ENCODE measurements at regions not wholly inside any gene's neighbourhood (a gene's known extent, or its start where the extent isn't known, plus 50 kb on each side); places are given as distances from the start of the nearest gene placed in this dataset.

DNA sequence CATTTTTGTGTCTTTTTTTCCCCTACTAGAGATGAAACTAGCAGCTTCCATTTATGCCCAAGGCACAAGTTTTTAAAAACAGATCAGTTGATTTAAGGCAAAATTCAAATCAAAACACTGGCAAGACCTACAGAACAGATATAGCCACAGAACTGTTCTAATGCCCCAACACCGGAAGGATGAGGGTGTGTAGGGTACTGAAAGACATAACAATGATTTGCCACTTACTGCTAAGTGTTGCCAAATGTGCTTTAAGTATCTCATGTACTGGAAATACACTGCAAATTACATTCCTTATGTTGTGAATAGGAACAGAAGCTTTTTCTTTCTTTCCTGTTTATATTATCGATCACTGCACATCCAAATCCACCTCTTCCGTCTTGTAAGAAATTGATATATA is 189.0 kb downstream of the CETN3 start:
- peaks cover 23% of the 10 kb centered on the region for H3K4me1 ChIP-seq (ENCODE audit: control insufficient read depth, extremely low read depth, insufficient read depth, low read length)
- peak overlapping the region; percentile 66 for H2AFZ ChIP-seq (ENCODE audit: low read depth, low read length)
- DNase-seq (ENCODE audit: low read depth, low spot score) (peak; percentile 16), FAIRE-seq (no peak)
- intact Hi-C loops (cut with micrococcal nuclease) (no loop called here), dilution Hi-C loops (cut with MboI; ENCODE audit: extremely low pct_ligation_motif_present, low sequenced_read_pairs) (no loop called here)
- TF ChIP-seq, protein P1, sequence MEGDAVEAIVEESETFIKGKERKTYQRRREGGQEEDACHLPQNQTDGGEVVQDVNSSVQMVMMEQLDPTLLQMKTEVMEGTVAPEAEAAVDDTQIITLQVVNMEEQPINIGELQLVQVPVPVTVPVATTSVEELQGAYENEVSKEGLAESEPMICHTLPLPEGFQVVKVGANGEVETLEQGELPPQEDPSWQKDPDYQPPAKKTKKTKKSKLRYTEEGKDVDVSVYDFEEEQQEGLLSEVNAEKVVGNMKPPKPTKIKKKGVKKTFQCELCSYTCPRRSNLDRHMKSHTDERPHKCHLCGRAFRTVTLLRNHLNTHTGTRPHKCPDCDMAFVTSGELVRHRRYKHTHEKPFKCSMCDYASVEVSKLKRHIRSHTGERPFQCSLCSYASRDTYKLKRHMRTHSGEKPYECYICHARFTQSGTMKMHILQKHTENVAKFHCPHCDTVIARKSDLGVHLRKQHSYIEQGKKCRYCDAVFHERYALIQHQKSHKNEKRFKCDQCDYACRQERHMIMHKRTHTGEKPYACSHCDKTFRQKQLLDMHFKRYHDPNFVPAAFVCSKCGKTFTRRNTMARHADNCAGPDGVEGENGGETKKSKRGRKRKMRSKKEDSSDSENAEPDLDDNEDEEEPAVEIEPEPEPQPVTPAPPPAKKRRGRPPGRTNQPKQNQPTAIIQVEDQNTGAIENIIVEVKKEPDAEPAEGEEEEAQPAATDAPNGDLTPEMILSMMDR (IDR thresholded peaks at IDR 0.05; ENCODE audit: extremely low read depth in 1 of 2, insufficient read depth in 1 of 2, low read depth in 1 of 2, low read length in 2 of 2), result no peak
- TF ChIP-seq EZH2 (IDR thresholded peaks at IDR 0.05; ENCODE audit: borderline replicate concordance, low read depth, low read length, severe bottlenecking), result no peak
- TF ChIP-seq JUN (IDR thresholded peaks at IDR 0.05; ENCODE audit: borderline replicate concordance, insufficient read depth, insufficient read length, low read depth), result no peak
- TF ChIP-seq FOS (IDR thresholded peaks at IDR 0.05; ENCODE audit: borderline replicate concordance, insufficient read depth, low read length), result no peak
- TF ChIP-seq GATA2 (IDR thresholded peaks at IDR 0.05; ENCODE audit: insufficient read depth, insufficient read length, low read depth, low read length), result no peak
- BruUV-seq (replicated peaks), result no TSS peak
- H3K27me3 ChIP-seq (ENCODE audit: control insufficient read depth in 2 of 2, insufficient read depth in 2 of 2, low read length in 2 of 2), result no peaks in the 10 kb centered on the region
- H4K20me1 ChIP-seq (replicated peaks; ENCODE audit: control insufficient read depth, extremely low read depth, insufficient read depth, low read length), result no peaks in the 10 kb centered on the region
- no peak overlapping the region for H3K4me3 ChIP-seq (replicated peaks in 1 of 3; ENCODE audit: insufficient read depth in 1 of 3, low read depth in 1 of 3, low read length in 3 of 3)
- no peak overlapping the region for H3K9ac ChIP-seq (replicated peaks; ENCODE audit: extremely low read depth, insufficient read depth, low read length)
- POLR2A ChIA-PET, result no interaction called here
- H3K27ac ChIP-seq (ENCODE audit: insufficient read depth, low read depth, low read length), result no peak overlapping the region
- no peak overlapping the region for H3K4me2 ChIP-seq (ENCODE audit: insufficient read depth, low read length)
- H3K9me3 ChIP-seq (replicated peaks; ENCODE audit: control insufficient read depth, insufficient read depth, low read length), result no peaks in the 10 kb centered on the region
- CTCF ChIA-PET, result no interaction called here
- no peaks in the 10 kb centered on the region for H3K79me2 ChIP-seq (ENCODE audit: control insufficient read depth, insufficient read depth, low read length)
- H3K9me1 ChIP-seq (replicated peaks; ENCODE audit: control insufficient read depth, extremely low read depth, insufficient read depth, low read length), result no peaks in the 10 kb centered on the region
- H3K36me3 ChIP-seq (ENCODE audit: control insufficient read depth in 2 of 2, extremely low read depth in 1 of 2, insufficient read depth in 2 of 2, low read length in 2 of 2), result no peaks in the 10 kb centered on the region

DNA sequence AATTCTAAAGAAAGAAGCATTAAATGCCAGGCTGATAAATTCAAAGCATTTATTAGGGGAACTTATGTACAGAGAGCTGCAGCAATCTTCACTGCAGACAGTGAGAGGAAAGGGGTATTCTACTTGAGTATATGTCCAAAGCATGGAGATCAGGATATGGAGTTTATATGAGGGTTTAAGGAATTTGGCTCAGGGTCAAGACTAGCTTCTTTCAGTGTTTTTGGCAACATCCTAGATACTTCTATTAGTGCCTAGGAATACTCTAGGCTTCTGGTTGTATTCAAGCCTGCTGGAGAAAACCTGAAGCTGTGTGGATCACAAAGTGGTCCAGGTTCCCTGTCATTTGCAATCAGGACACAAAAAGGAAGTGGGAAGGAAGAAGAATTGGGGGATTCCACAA is 194.6 kb downstream of the CETN3 start:
- no peaks in the 10 kb centered on the region for H3K27me3 ChIP-seq (ENCODE audit: control insufficient read depth in 2 of 2, insufficient read depth in 2 of 2, low read length in 2 of 2)
- no peaks in the 10 kb centered on the region for H3K9me3 ChIP-seq (replicated peaks; ENCODE audit: control insufficient read depth, insufficient read depth, low read length)
- ChIA-PET CTCF (interaction anchor here (1.5 kb wide), 1 partner anchor 14 kb away, joined by 3 read pairs; no protein-coding TSS in a partner anchor), POLR2A (no interaction called here)
- H3K4me2 ChIP-seq (ENCODE audit: insufficient read depth, low read length), result no peak overlapping the region
- TF ChIP-seq FOS (IDR thresholded peaks at IDR 0.05; ENCODE audit: borderline replicate concordance, insufficient read depth, low read length) (no peak), JUN (IDR thresholded peaks at IDR 0.05; ENCODE audit: borderline replicate concordance, insufficient read depth, insufficient read length, low read depth) (no peak), POLR2AphosphoS5 (IDR thresholded peaks at IDR 0.05; ENCODE audit: insufficient read depth, low read depth, low read length) (no peak), MYC (IDR thresholded peaks at IDR 0.05; ENCODE audit: low read depth, low read length) (no peak), POLR2A (IDR thresholded peaks at IDR 0.05; ENCODE audit: low read depth, low read length) (no peak)
- TF ChIP-seq, protein P1 (IDR thresholded peaks at IDR 0.05; ENCODE audit: extremely low read depth in 1 of 2, insufficient read depth in 1 of 2, low read depth in 1 of 2, low read length in 2 of 2), result no peak
- TF ChIP-seq, protein P2, sequence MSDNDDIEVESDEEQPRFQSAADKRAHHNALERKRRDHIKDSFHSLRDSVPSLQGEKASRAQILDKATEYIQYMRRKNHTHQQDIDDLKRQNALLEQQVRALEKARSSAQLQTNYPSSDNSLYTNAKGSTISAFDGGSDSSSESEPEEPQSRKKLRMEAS (IDR thresholded peaks at IDR 0.05; ENCODE audit: insufficient read depth, insufficient read length), result no peak
- no peak overlapping the region for H3K27ac ChIP-seq (ENCODE audit: insufficient read depth, low read depth, low read length)
- no peak for FAIRE-seq
- intact Hi-C loops (cut with micrococcal nuclease) (no loop called here), dilution Hi-C loops (cut with MboI; ENCODE audit: extremely low pct_ligation_motif_present, low sequenced_read_pairs) (no loop called here)
- no peak overlapping the region for H3K4me3 ChIP-seq (replicated peaks in 1 of 3; ENCODE audit: insufficient read depth in 1 of 3, low read depth in 1 of 3, low read length in 3 of 3)
- DNase-seq (ENCODE audit: low read depth, low spot score), result no peak
- H2AFZ ChIP-seq (ENCODE audit: low read depth, low read length), result no peak overlapping the region
- no peaks in the 10 kb centered on the region for H4K20me1 ChIP-seq (replicated peaks; ENCODE audit: control insufficient read depth, extremely low read depth, insufficient read depth, low read length)
- no peaks in the 10 kb centered on the region for H3K9me1 ChIP-seq (replicated peaks; ENCODE audit: control insufficient read depth, extremely low read depth, insufficient read depth, low read length)
- peaks cover under 1% of the 10 kb centered on the region for H3K4me1 ChIP-seq (ENCODE audit: control insufficient read depth, extremely low read depth, insufficient read depth, low read length)
- BruUV-seq (replicated peaks), result no TSS peak
- no peaks in the 10 kb centered on the region for H3K36me3 ChIP-seq (ENCODE audit: control insufficient read depth in 2 of 2, extremely low read depth in 1 of 2, insufficient read depth in 2 of 2, low read length in 2 of 2)
- H3K79me2 ChIP-seq (ENCODE audit: control insufficient read depth, insufficient read depth, low read length), result no peaks in the 10 kb centered on the region
- H3K9ac ChIP-seq (replicated peaks; ENCODE audit: extremely low read depth, insufficient read depth, low read length), result no peak overlapping the region

All from endothelial cell of umbilical vein (primary cell).